ENCODE measurements at regions not wholly inside any gene's neighbourhood (a gene's known extent, or its start where the extent isn't known, plus 50 kb on each side); places are given as distances from the start of the nearest gene placed in this dataset.

DNA sequence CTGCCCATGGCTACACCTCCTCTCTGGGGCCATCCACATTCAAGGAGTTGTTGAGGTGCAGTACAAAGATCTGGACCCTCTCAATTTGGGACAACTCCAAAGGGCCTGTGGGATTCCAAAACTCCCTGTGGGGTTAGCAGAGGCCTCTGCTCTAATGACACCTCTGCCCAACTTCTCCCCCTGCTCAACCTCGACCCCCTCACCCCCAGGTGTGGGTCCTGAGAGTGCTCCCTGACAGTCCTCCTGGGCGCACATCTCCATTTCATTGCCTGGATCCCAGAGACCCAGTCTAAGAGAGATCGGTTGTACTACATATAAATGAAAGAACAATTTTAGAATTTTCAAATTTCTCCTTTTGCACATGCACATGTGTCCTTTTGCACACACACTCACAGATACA is 73.0 kb upstream of the NKD1 start:
- ATAC-seq (no peak), DNase-seq (ENCODE audit: low spot score) (no peak)
- Histone ChIP-seq H3K27ac (ENCODE audit: low read depth) (no peak overlapping the region), H3K4me2 (no peak overlapping the region), H3K36me3 (ENCODE audit: insufficient read depth) (no peaks in the 10 kb centered on the region), H3K4me1 (ENCODE audit: insufficient read depth) (peaks cover 1% of the 10 kb centered on the region), H3K79me2 (replicated peaks; ENCODE audit: insufficient read depth) (no peaks in the 10 kb centered on the region), H4K20me1 (replicated peaks; ENCODE audit: insufficient read depth) (no peaks in the 10 kb centered on the region), H3K4me3 (no peak overlapping the region), H3F3A (replicated peaks; ENCODE audit: low read depth) (no peaks in the 10 kb centered on the region), H2AFZ (no peak overlapping the region), H3K27me3 (ENCODE audit: insufficient read depth) (no peaks in the 10 kb centered on the region), H3K9me2 (ENCODE audit: insufficient read depth) (peaks cover 6% of the 10 kb centered on the region)
- Mint-ChIP-seq H3K27me3 (ENCODE audit: insufficient read depth, low read depth, poor library complexity) (peaks cover 5% of the 10 kb centered on the region), H3K36me3 (ENCODE audit: low read depth) (no peaks in the 10 kb centered on the region; the same call in 2 of the 3 replicates), H3K9me3 (no peaks in the 10 kb centered on the region; the same call in 2 of the 3 replicates), H3K27ac (no peak overlapping the region), H3K4me1 (peaks cover 16% of the 10 kb centered on the region), H3K4me3 (no peak overlapping the region)
- TF ChIP-seq, protein P1, sequence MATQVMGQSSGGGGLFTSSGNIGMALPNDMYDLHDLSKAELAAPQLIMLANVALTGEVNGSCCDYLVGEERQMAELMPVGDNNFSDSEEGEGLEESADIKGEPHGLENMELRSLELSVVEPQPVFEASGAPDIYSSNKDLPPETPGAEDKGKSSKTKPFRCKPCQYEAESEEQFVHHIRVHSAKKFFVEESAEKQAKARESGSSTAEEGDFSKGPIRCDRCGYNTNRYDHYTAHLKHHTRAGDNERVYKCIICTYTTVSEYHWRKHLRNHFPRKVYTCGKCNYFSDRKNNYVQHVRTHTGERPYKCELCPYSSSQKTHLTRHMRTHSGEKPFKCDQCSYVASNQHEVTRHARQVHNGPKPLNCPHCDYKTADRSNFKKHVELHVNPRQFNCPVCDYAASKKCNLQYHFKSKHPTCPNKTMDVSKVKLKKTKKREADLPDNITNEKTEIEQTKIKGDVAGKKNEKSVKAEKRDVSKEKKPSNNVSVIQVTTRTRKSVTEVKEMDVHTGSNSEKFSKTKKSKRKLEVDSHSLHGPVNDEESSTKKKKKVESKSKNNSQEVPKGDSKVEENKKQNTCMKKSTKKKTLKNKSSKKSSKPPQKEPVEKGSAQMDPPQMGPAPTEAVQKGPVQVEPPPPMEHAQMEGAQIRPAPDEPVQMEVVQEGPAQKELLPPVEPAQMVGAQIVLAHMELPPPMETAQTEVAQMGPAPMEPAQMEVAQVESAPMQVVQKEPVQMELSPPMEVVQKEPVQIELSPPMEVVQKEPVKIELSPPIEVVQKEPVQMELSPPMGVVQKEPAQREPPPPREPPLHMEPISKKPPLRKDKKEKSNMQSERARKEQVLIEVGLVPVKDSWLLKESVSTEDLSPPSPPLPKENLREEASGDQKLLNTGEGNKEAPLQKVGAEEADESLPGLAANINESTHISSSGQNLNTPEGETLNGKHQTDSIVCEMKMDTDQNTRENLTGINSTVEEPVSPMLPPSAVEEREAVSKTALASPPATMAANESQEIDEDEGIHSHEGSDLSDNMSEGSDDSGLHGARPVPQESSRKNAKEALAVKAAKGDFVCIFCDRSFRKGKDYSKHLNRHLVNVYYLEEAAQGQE (IDR thresholded peaks at IDR 0.05; ENCODE audit: unreplicated experiment) = no peak
- TF ChIP-seq ETS1 (IDR thresholded peaks at IDR 0.05) = no peak
- no peak for TF ChIP-seq EZH2phosphoT487 (IDR thresholded peaks at IDR 0.05; ENCODE audit: unreplicated experiment)
- TF ChIP-seq ZNF331 (CRISPR knock-in tag; IDR thresholded peaks at IDR 0.05; ENCODE audit: low read depth) = no peak
- TF ChIP-seq ZNF114 (CRISPR knock-in tag; IDR thresholded peaks at IDR 0.05) = no peak
- TF ChIP-seq ZNF462 (CRISPR knock-in tag; IDR thresholded peaks at IDR 0.05) = no peak
- no peak for TF ChIP-seq EZH2 (IDR thresholded peaks at IDR 0.05; ENCODE audit: low read depth, unreplicated experiment)
- TF ChIP-seq JUNB (IDR thresholded peaks at IDR 0.05; ENCODE audit: unreplicated experiment) = no peak
- no peak for TF ChIP-seq NANOG (IDR thresholded peaks at IDR 0.05; ENCODE audit: borderline replicate concordance)
- no peak for TF ChIP-seq POLR2AphosphoS5 (IDR thresholded peaks at IDR 0.05; ENCODE audit: low read depth)

Data from GM23338 (cell line).